HG02763 (cell line): ENCODE measurements at regions not wholly inside any gene's neighbourhood (a gene's known extent, or its start where the extent isn't known, plus 50 kb on each side); places are given as distances from the start of the nearest gene placed in this dataset.
"Not testable (repeated sequence)": the region's sequence is repeated elsewhere in the genome, so short reads cannot be mapped to it uniquely, and the experiment has no call there.

Experiments
- ATAC-seq: cut with Tn5 transposase; IDR thresholded peaks from one replicate; pipeline ENCODE4 v1.9.1; 2021; ENCODE audit warnings: mild to moderate bottlenecking, moderate library complexity; ENCODE audit not compliant: unreplicated experiment

GRCh38 chr1:55464550-55464949, 249.4 kb upstream of the USP24 start:
- ATAC-seq = no peak

- ATAC-seq = no peak
Measured at GRCh38 chr1:55463814-55464475, 248.8 kb upstream of the USP24 start.

GRCh38 chr1:55457874-55458273, 242.7 kb upstream of the USP24 start:
- ATAC-seq = no peak

- ATAC-seq = no peak
Measured at GRCh38 chr1:55456971-55457370, 241.8 kb upstream of the USP24 start.

- ATAC-seq = no peak
Measured at GRCh38 chr1:55448261-55448660, 233.1 kb upstream of the USP24 start.

GRCh38 chr1:55447488-55447887, 232.3 kb upstream of the USP24 start:
- ATAC-seq = no peak

- ATAC-seq = no peak
Measured at GRCh38 chr1:55446351-55446750, 231.2 kb upstream of the USP24 start.

GRCh38 chr1:55445416-55445815, 230.3 kb upstream of the USP24 start:
- ATAC-seq = no peak

GRCh38 chr1:55444667-55445066, 229.5 kb upstream of the USP24 start:
- no peak for ATAC-seq

- no peak for ATAC-seq
Measured at GRCh38 chr1:55443175-55443915, 228.2 kb upstream of the USP24 start.

GRCh38 chr1:55441489-55441888, 226.3 kb upstream of the USP24 start:
- no peak for ATAC-seq

GRCh38 chr1:55437692-55438091, 222.5 kb upstream of the USP24 start:
- no peak for ATAC-seq

- not testable (repeated sequence) for ATAC-seq
Measured at GRCh38 chr1:55430720-55431119, 215.6 kb upstream of the USP24 start.

- not testable (repeated sequence) for ATAC-seq
Measured at GRCh38 chr1:55430206-55430605, 215.0 kb upstream of the USP24 start.

- ATAC-seq = no peak
Measured at GRCh38 chr1:55428944-55429931, 214.1 kb upstream of the USP24 start.

- no peak for ATAC-seq
Measured at GRCh38 chr1:55428231-55428630, 213.1 kb upstream of the USP24 start.

GRCh38 chr1:55427606-55428005, 212.4 kb upstream of the USP24 start:
- no peak for ATAC-seq

- no peak for ATAC-seq
Measured at GRCh38 chr1:55426619-55427018, 211.5 kb upstream of the USP24 start.

GRCh38 chr1:55426156-55426555, 211.0 kb upstream of the USP24 start:
- no peak for ATAC-seq

- no peak for ATAC-seq
Measured at GRCh38 chr1:55425310-55425930, 210.3 kb upstream of the USP24 start.

- no peak for ATAC-seq
Measured at GRCh38 chr1:55423376-55423775, 208.2 kb upstream of the USP24 start.
